ENCODE measurements at regions not wholly inside any gene's neighbourhood (a gene's known extent, or its start where the extent isn't known, plus 50 kb on each side); places are given as distances from the start of the nearest gene placed in this dataset.

GRCh38 chr4:26218677-26219605, 101.9 kb upstream of the RBPJ start (continued):
- no peak for TF ChIP-seq SUPT20H (IDR thresholded peaks at IDR 0.05; ENCODE audit: borderline replicate concordance, control insufficient read depth, low read depth, low read length)
- TF ChIP-seq IKZF2 (IDR thresholded peaks at IDR 0.05) = no peak; a peak in 1 of 4 replicates
- TF ChIP-seq SIX5 (IDR thresholded peaks at IDR 0.05; ENCODE audit: low read depth, low read length, severe bottlenecking) = no peak
- TF ChIP-seq ZNF687 (IDR thresholded peaks at IDR 0.05) = peak; percentile 75
- TF ChIP-seq RAD21 (IDR thresholded peaks at IDR 0.05; ENCODE audit: insufficient read depth, low read depth, low read length) = no peak
- TF ChIP-seq MXI1 (IDR thresholded peaks at IDR 0.05; ENCODE audit: low read depth, low read length) = no peak
- no peak for TF ChIP-seq ZNF217 (IDR thresholded peaks at IDR 0.05)
- TF ChIP-seq CHD2 (IDR thresholded peaks at IDR 0.05; ENCODE audit: borderline replicate concordance, low read depth, low read length) = 0 out of 2 replicates have a peak, but pooled peaks have one; percentile 30
